GM12891 (cell line): ENCODE measurements at regions not wholly inside any gene's neighbourhood (a gene's known extent, or its start where the extent isn't known, plus 50 kb on each side); places are given as distances from the start of the nearest gene placed in this dataset.

Experiments used
- DNase-seq: peaks from one replicate; pipeline ENCODE4 v3.0.0; 2011; ENCODE audit warnings: low spot score; ENCODE audit not compliant: insufficient read length
- FAIRE-seq: peaks from 2 replicates; lab custom pipeline; 2011; peaks lifted over from hg19 to GRCh38; lab: Jason Lieb, UNC
- PAX5 ChIP-seq: IDR thresholded peaks from 2 replicates; pipeline ENCODE4 v1.6.1; 2011; ENCODE audit warnings: low read length, moderate library complexity, mild to moderate bottlenecking; ENCODE audit not compliant: insufficient read depth, severe bottlenecking
- POLR2A ChIP-seq: IDR thresholded peaks from 2 replicates; pipeline ENCODE4 v1.6.1; 2011; ENCODE audit warnings: low read depth, low read length, control low read depth
- POLR2AphosphoS5 ChIP-seq: IDR thresholded peaks from 2 replicates; pipeline ENCODE4 v1.6.1; 2011; ENCODE audit warnings: low read depth, low read length, control low read depth
- POU2F2 ChIP-seq: IDR thresholded peaks from 2 replicates; pipeline ENCODE4 v1.6.1; 2011; ENCODE audit warnings: low read depth, mild to moderate bottlenecking, control low read depth, low read length, moderate library complexity
- SPI1 ChIP-seq: IDR thresholded peaks from 2 replicates; pipeline ENCODE4 v1.6.1; 2011; ENCODE audit warnings: low read depth, low read length, control low read depth
- TAF1 ChIP-seq: IDR thresholded peaks from 2 replicates; pipeline ENCODE4 v1.6.1; 2011; ENCODE audit warnings: low read depth, low read length, control low read depth

DNA sequence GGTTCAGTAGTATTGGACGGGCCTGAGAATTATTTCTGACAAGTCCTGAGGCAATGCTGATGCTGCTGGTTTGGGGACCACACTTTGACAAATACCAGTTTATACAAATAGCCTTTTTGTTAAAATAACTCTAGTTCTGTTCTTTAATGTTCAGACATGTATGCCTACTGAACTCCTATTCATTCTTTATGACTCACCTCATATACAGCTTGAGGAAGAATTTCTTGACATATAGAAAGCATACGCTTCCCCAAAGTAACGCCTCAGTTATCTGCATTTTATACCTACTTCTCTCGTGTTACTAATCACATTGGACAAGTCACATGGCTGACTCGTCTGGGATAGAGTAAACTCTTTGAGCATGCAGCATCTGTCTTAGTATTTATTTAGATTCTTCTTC lies 145.4 kb upstream of the GOLIM4 start:
- DNase-seq, result no peak
- FAIRE-seq, result no peak
- TF ChIP-seq TAF1, result no peak
- TF ChIP-seq POU2F2, result no peak
- TF ChIP-seq SPI1, result no peak
- no peak for TF ChIP-seq POLR2A
- no peak for TF ChIP-seq POLR2AphosphoS5
- TF ChIP-seq PAX5, result no peak

DNA sequence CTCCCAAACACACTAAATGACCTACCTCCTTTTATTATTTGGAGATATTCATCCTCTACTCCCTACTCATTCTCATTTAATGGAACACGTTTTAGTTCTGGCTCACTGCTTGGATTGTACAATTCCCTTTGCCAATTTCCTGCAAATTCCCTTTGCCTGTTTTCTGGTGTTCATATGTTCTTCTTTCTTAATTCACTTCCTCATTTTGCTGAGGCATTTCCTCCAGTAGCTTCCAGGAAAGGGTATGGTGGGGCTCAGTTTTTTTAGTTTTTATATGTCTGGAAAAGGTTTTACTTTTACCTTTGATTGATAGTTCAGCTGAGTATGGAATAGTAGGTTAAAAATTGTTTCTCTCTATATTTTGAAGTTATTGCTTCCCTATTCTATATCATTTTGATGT lies 143.6 kb upstream of the GOLIM4 start:
- DNase-seq, result no peak
- TF ChIP-seq POLR2AphosphoS5 (no peak), SPI1 (peak; percentile 21; the same call in 1 of the 2 replicates), POLR2A (no peak), PAX5 (no peak), TAF1 (no peak), POU2F2 (no peak)
- FAIRE-seq, result no peak

DNA sequence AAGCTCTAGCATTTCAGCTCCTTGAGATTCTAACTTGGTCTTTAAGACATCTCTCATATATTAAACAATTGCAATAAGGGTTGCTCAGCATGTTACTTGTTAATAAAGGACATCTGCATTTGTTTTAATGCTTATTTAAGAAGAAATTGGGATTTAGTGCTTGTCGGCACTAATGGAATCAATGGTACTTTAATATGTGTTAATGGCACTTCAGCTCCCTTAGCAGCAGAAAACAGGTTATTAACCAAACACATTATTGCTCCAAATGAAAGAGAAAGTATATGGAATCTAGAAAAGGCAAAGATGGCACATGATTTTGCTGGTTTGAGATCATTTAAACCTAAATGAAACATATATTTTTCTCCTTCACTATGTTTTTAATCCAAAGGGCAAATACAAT lies 137.3 kb upstream of the GOLIM4 start:
- DNase-seq (no peak), FAIRE-seq (no peak)
- TF ChIP-seq TAF1 (no peak), POU2F2 (no peak), SPI1 (no peak), POLR2A (no peak), PAX5 (no peak), POLR2AphosphoS5 (no peak)

DNA sequence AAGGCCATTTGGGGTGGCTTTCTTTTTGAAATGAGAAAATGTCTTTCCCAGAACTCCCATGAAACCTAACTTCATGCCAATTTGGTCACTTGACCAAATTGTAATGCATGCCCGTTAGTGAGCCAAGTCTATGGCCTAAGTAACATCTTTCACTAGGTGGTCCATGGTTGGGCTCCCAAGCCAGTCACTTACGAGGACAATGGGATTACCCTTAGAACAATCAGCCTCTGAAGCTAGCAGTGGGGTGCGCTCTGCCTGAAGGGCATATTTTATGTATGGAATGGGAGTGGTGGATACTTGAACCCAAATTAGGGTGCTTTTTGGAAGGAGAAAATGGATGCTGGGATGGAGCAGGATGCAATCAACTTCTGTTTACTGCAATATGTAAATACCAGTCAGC lies 127.4 kb upstream of the GOLIM4 start:
- FAIRE-seq, result no peak
- TF ChIP-seq TAF1 (no peak), POLR2A (no peak), POLR2AphosphoS5 (no peak), POU2F2 (no peak), SPI1 (no peak), PAX5 (no peak)
- DNase-seq, result no peak

DNA sequence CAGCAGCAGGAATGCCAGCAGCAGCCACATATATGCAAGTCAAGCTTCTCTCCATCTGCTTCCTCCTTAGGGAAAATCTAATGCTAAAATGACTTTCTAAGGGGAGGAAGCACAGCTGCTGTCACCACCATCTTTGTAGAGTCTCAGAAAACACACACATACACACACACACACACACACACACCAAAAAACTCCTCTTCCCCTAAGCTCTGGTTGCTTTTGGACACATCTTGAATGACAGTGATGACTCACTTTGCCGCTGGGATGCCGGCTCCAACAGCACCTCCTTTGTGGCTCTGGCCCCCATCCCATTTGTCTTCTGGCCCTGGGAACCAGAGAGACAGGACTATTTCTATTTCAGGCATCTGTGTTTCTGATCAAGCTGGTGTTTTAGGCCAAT lies 124.8 kb upstream of the GOLIM4 start:
- no peak for FAIRE-seq
- no peak for TF ChIP-seq POLR2AphosphoS5
- no peak for TF ChIP-seq POLR2A
- TF ChIP-seq PAX5, result no peak
- no peak for TF ChIP-seq POU2F2
- TF ChIP-seq SPI1, result no peak
- TF ChIP-seq TAF1, result no peak
- DNase-seq, result no peak

DNA sequence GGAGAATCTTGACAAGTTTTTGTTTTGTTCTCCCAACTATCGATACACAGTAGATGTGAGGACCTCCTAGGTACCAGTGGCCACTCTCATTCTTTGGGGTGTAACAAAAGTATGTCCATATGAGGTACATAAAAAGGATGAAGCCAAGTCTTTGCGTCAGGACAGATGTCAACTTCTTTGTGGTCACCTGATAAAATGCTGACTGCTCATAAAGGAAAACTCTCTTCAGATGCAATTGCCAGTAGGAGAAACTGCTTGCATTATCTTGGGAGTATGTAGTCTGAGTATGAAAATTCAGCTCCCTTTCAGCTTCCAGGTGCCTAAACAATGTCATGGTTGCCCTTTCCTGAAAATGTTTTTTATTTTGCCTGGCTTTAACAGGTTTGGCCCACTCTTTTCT lies 123.8 kb upstream of the GOLIM4 start:
- DNase-seq (no peak), FAIRE-seq (no peak)
- no peak for TF ChIP-seq POLR2A
- TF ChIP-seq SPI1, result no peak
- no peak for TF ChIP-seq PAX5
- TF ChIP-seq TAF1, result no peak
- TF ChIP-seq POU2F2, result no peak
- no peak for TF ChIP-seq POLR2AphosphoS5

DNA sequence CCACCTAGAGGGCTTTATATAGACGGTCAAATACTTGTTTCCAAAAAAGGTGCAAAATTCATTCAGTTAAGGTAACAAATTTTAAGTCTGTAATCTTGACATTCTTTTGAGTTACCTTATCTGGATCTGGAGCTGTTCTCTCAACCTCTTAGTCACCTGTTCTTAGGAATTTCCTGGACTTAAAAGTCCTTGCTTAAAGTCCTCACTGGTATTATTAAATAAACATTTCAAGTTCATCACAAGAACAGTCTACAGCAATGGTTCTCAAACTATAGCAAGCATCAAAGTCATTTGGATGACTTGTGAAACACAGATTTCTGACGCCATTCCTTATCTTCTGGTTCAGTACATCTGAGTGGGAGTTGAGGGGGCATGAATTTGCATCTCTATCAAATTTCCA lies 122.9 kb upstream of the GOLIM4 start:
- no peak for FAIRE-seq
- no peak for TF ChIP-seq PAX5
- no peak for TF ChIP-seq POLR2AphosphoS5
- no peak for TF ChIP-seq POLR2A
- no peak for TF ChIP-seq SPI1
- no peak for DNase-seq

DNA sequence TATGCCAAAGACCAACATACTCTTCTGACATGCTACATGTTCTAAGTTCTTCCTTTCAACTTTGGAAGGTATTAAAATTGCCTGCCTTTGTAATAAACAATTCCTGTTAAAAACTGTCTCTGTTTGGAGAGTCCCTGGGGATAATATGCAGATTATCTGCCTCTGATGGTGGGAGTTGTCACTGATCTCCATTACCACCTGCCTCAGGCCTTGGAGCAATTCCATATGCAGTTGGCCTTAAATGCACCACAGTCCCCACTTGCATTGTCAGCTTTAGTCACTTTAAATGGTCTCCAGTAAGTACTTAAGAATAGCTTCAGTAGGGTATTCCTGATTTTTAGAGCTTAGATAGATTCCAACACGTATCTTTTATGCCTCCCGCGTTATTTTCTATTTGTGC lies 121.1 kb upstream of the GOLIM4 start:
- no peak for DNase-seq
- FAIRE-seq, result no peak
- TF ChIP-seq PAX5 (no peak), SPI1 (no peak), TAF1 (no peak), POLR2AphosphoS5 (no peak), POU2F2 (no peak), POLR2A (no peak)

DNA sequence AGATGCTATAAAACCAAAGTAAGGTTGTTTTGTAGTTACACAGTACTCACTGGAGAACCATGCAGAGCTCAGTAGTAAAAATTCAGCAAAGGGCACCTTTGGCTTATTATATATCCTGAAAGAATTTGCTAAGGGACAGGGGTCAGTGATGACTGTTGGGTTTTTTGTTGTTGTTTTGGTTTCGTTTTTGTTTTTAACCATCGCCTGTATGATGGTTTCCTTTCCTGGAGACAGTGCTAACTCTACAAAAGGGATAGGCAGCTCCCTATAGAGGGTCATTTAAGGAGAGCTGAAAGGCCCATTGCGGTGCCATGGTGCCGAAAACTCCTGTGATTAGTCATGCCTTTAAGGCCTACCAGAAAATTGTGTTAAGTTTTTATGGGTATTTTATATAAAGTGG lies 118.2 kb upstream of the GOLIM4 start:
- TF ChIP-seq TAF1 (no peak), SPI1 (no peak), POLR2A (no peak), POU2F2 (no peak), PAX5 (no peak), POLR2AphosphoS5 (no peak)
- FAIRE-seq (no peak), DNase-seq (no peak)

DNA sequence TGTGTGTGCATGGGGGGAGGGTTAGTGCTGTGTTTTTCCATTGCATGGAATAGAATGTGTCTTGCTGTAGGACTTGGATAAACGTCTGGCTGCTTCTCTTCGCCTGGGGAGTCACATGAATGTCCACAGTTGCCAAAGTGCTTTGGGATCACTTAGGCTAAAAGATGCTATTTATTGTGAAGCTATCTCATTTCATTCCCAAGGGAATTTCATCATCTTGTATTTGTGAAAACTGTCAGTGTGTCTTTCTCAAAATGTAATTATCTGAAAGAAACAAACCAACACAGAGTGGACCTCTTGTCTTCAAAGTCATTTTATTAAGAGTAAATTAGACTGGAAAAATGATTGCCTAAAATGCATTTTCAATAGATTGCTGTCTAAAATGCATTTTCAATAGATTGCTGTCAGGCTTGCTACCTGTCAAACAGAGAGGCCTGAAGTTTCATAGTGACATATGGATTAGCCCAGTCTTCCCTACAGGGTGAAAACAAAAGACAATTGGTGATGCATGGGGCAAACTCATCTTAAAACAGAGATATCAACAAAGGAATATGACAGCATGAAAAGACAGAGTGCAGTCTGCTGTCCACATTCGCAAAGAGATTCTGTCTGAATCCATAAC lies 117.1 kb upstream of the GOLIM4 start:
- TF ChIP-seq SPI1 (no peak), PAX5 (no peak), POLR2A (no peak), POLR2AphosphoS5 (no peak), POU2F2 (no peak), TAF1 (no peak)
- DNase-seq (no peak), FAIRE-seq (peak; percentile 35)
